DND-41 (cell line): ENCODE measurements at regions not wholly inside any gene's neighbourhood (a gene's known extent, or its start where the extent isn't known, plus 50 kb on each side); places are given as distances from the start of the nearest gene placed in this dataset.

Experiments used
- ATAC-seq: fragments of 200-7000 bp; cut with Tn5 transposase; 3 replicates; pipeline ENCODE4 v1.9.1; 2021; ENCODE audit warnings: low read depth; ENCODE audit not compliant: insufficient read depth
- DNase-seq: peaks from one replicate; pipeline ENCODE4 v3.0.0-alpha.2; 2020
- H2AFZ ChIP-seq: 2 replicates; pipeline ENCODE4 v1.6.0; 2012; ENCODE audit warnings: low read depth, low read length
- H3K27ac ChIP-seq: 2 replicates; pipeline ENCODE4 v1.5.1; 2012; ENCODE audit warnings: low read length, inconsistent platforms
- H3K27me3 ChIP-seq: fragments of 200-600 bp; sonication (generic); 2 replicates; pipeline ENCODE4 v1.6.0; 2012; ENCODE audit warnings: low read length, mild to moderate bottlenecking, inconsistent platforms; ENCODE audit not compliant: insufficient read depth, poor library complexity
- H3K36me3 ChIP-seq: 2 replicates; pipeline ENCODE4 v1.5.1; 2012; ENCODE audit warnings: low read length, inconsistent platforms; ENCODE audit not compliant: insufficient read depth
- H3K4me1 ChIP-seq: 2 replicates; pipeline ENCODE4 v1.5.1; 2012; ENCODE audit warnings: mild to moderate bottlenecking, low read length; ENCODE audit not compliant: insufficient read depth
- H3K4me2 ChIP-seq: 2 replicates; pipeline ENCODE4 v1.6.0; 2012; ENCODE audit warnings: mild to moderate bottlenecking, moderate library complexity, low read length, inconsistent platforms; ENCODE audit not compliant: insufficient read depth
- H3K4me3 ChIP-seq, 2 experiments: fragments of 200-600 bp in 1 of 2; shearing (Covaris generic) in 1 of 2; 2 replicates each; pipeline ENCODE4 v1.5.1; 2012 to 2016; ENCODE audit warnings: inconsistent platforms in 2 of 2, low read length in 2 of 2, mild to moderate bottlenecking in 2 of 2, low read depth in 1 of 2, moderate library complexity in 1 of 2
- H3K79me2 ChIP-seq: 2 replicates; pipeline ENCODE4 v1.6.0; 2012; ENCODE audit warnings: low read length, inconsistent platforms; ENCODE audit not compliant: insufficient read depth
- H3K9ac ChIP-seq: 2 replicates; pipeline ENCODE4 v1.6.0; 2012; ENCODE audit warnings: low read depth, mild to moderate bottlenecking, inconsistent platforms, low read length, moderate library complexity
- H3K9me3 ChIP-seq: 2 replicates; pipeline ENCODE4 v1.5.1; 2012; ENCODE audit warnings: low read length, moderate library complexity, mild to moderate bottlenecking, inconsistent platforms; ENCODE audit not compliant: insufficient read depth, severe bottlenecking
- H4K20me1 ChIP-seq: 2 replicates; pipeline ENCODE4 v1.6.0; 2012; ENCODE audit warnings: low read length; ENCODE audit not compliant: insufficient read depth
- EZH2 ChIP-seq: IDR thresholded peaks from 3 replicates; pipeline ENCODE4 v1.6.1; 2012; ENCODE audit warnings: borderline replicate concordance, low read depth, mild to moderate bottlenecking, moderate library complexity, low read length, inconsistent platforms; ENCODE audit not compliant: severe bottlenecking
- TF ChIP-seq, protein P1 (sequence below): IDR thresholded peaks from 2 replicates; pipeline ENCODE4 v1.5.1; 2012; ENCODE audit warnings: borderline replicate concordance, low read length, moderate library complexity, mild to moderate bottlenecking; ENCODE audit not compliant: poor library complexity, severe bottlenecking; ENCODE audit errors: extremely low read depth

DNA sequence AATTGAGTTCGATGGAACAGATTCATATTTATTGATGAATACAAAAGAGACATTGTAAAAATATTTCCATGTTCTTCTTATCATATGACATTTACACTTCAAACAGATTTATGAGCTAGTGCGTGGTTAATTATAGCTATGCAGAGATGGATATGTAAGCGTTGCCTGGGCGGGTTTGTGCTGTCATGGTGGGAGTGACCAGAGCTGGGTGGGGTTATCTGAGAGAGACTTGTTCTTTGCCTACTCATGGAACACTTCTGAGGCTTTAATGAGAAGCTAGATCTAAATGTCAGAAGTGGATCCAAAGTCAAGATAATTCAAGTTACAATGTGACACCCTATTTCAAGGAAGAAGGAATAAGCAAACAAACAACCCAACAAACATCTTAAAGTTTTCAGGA lies 162.3 kb upstream of the ZEB2 start:
- ATAC-seq (no peak), DNase-seq (no peak)
- H3K4me2 ChIP-seq = no peak overlapping the region

DNA sequence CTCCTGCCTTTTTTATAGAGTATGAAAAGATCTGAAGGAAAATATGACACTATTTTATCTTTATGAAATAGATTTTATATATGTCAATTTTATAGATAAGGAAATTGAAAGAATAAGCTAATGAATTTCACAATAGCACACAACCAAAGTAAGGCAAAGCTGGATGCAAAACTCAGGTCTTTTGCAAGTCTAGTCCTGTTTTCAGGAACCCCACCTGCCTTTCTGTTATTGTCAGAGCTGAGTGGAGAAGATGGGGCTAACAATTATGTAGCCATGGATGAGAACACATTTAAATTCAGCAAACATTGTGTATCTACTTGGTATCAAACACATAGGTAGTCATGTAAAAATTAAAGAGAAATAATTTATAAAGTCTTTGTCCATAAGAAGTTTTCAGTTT lies 161.5 kb upstream of the ZEB2 start:
- Histone ChIP-seq H3K27ac (no peak overlapping the region), H3K4me1 (no peaks in the 10 kb centered on the region), H3K4me3 (no peak overlapping the region), H3K9me3 (no peaks in the 10 kb centered on the region), H4K20me1 (no peaks in the 10 kb centered on the region), H3K27me3 (no peaks in the 10 kb centered on the region), H2AFZ (no peak overlapping the region), H3K4me2 (no peak overlapping the region), H3K9ac (no peak overlapping the region), H3K79me2 (no peaks in the 10 kb centered on the region), H3K36me3 (no peaks in the 10 kb centered on the region)
- TF ChIP-seq EZH2 = no peak
- TF ChIP-seq, protein P1, sequence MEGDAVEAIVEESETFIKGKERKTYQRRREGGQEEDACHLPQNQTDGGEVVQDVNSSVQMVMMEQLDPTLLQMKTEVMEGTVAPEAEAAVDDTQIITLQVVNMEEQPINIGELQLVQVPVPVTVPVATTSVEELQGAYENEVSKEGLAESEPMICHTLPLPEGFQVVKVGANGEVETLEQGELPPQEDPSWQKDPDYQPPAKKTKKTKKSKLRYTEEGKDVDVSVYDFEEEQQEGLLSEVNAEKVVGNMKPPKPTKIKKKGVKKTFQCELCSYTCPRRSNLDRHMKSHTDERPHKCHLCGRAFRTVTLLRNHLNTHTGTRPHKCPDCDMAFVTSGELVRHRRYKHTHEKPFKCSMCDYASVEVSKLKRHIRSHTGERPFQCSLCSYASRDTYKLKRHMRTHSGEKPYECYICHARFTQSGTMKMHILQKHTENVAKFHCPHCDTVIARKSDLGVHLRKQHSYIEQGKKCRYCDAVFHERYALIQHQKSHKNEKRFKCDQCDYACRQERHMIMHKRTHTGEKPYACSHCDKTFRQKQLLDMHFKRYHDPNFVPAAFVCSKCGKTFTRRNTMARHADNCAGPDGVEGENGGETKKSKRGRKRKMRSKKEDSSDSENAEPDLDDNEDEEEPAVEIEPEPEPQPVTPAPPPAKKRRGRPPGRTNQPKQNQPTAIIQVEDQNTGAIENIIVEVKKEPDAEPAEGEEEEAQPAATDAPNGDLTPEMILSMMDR = no peak
- ATAC-seq (no peak), DNase-seq (no peak)

More for the DNA sequence above, 162.3 kb upstream of the ZEB2 start:
- TF ChIP-seq, protein P1 = no peak
- TF ChIP-seq EZH2 = no peak
- Histone ChIP-seq H3K36me3 (no peaks in the 10 kb centered on the region), H3K9me3 (no peaks in the 10 kb centered on the region), H3K27ac (no peak overlapping the region), H3K4me3 (no peak overlapping the region), H2AFZ (no peak overlapping the region), H3K4me1 (no peaks in the 10 kb centered on the region), H3K9ac (no peak overlapping the region), H4K20me1 (no peaks in the 10 kb centered on the region), H3K79me2 (no peaks in the 10 kb centered on the region), H3K27me3 (no peaks in the 10 kb centered on the region)

DNA sequence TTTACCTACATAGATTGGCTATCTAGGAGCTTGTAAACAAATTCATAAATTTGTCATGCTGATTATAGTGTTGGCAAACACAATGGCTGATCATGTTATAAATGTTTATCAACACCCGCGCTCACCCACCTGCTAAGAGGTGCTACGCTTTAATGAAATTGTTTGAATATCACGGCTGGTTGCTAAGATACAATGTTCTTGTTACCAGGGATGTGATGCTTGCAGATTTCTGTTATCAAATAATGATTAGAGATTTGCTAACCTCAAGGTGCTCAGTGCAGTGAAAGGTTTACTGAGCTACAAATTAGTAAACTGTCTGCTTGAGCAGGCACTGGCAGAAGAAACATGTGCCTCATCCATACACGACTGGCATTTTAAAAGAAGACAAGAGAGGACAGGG lies 160.0 kb upstream of the ZEB2 start:
- ATAC-seq = no peak
- Histone ChIP-seq H3K36me3 (no peaks in the 10 kb centered on the region), H3K27ac (no peak overlapping the region), H3K9me3 (no peaks in the 10 kb centered on the region), H3K27me3 (no peaks in the 10 kb centered on the region), H3K4me1 (no peaks in the 10 kb centered on the region), H3K9ac (no peak overlapping the region), H2AFZ (0 out of 2 replicates have a peak overlapping the region, but pooled peaks have one; percentile 22), H4K20me1 (no peaks in the 10 kb centered on the region), H3K4me3 (no peak overlapping the region), H3K79me2 (no peaks in the 10 kb centered on the region), H3K4me2 (no peak overlapping the region)
- TF ChIP-seq EZH2 = no peak
- TF ChIP-seq, protein P1 = no peak
- DNase-seq = no peak

DNA sequence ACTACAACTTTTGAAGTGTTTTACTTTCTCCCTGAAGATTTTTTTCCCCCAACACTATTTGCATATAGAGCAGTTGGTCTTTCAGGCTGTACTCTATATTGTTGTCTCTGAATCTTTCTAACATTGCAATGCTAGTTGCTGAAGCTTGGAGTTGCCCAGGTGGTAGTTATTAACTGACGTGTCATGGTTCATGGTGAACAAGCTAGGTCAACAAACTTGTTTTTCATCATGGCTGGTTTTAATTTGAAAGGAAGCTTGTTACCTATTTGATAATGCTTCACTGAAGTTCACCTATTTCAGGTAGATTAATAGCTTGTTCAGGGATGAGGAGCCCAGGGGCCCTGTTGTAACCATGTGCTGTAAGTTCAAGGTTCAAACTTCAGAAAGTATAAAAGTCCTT lies 158.8 kb upstream of the ZEB2 start:
- no peaks in the 10 kb centered on the region for H3K79me2 ChIP-seq
- DNase-seq = no peak
- H3K27me3 ChIP-seq = no peaks in the 10 kb centered on the region
- no peaks in the 10 kb centered on the region for H4K20me1 ChIP-seq
- no peak overlapping the region for H3K4me3 ChIP-seq
- no peak overlapping the region for H2AFZ ChIP-seq
- no peak for TF ChIP-seq EZH2
- TF ChIP-seq, protein P1 = no peak
- no peaks in the 10 kb centered on the region for H3K36me3 ChIP-seq
- H3K4me1 ChIP-seq = no peaks in the 10 kb centered on the region
- no peak overlapping the region for H3K4me2 ChIP-seq
- ATAC-seq = no peak
- H3K9ac ChIP-seq = no peak overlapping the region
- H3K27ac ChIP-seq = no peak overlapping the region
- no peaks in the 10 kb centered on the region for H3K9me3 ChIP-seq
